ENCODE measurements at regions not wholly inside any gene's neighbourhood (a gene's known extent, or its start where the extent isn't known, plus 50 kb on each side); places are given as distances from the start of the nearest gene placed in this dataset.

- TF ChIP-seq, protein P1, sequence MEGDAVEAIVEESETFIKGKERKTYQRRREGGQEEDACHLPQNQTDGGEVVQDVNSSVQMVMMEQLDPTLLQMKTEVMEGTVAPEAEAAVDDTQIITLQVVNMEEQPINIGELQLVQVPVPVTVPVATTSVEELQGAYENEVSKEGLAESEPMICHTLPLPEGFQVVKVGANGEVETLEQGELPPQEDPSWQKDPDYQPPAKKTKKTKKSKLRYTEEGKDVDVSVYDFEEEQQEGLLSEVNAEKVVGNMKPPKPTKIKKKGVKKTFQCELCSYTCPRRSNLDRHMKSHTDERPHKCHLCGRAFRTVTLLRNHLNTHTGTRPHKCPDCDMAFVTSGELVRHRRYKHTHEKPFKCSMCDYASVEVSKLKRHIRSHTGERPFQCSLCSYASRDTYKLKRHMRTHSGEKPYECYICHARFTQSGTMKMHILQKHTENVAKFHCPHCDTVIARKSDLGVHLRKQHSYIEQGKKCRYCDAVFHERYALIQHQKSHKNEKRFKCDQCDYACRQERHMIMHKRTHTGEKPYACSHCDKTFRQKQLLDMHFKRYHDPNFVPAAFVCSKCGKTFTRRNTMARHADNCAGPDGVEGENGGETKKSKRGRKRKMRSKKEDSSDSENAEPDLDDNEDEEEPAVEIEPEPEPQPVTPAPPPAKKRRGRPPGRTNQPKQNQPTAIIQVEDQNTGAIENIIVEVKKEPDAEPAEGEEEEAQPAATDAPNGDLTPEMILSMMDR (IDR thresholded peaks at IDR 0.05; ENCODE audit: insufficient read depth, low read length, poor library complexity, severe bottlenecking) = no peak
- no peaks in the 10 kb centered on the region for H3K36me3 ChIP-seq (ENCODE audit: control insufficient read depth, insufficient read depth, low read length)
- no peaks in the 10 kb centered on the region for H3K27me3 ChIP-seq (replicated peaks; ENCODE audit: control insufficient read depth, insufficient read depth, low read length)
- DNase-seq (ENCODE audit: extremely low read depth, insufficient read length) = no peak
- no peak overlapping the region for H3K4me3 ChIP-seq (replicated peaks; ENCODE audit: low read depth, low read length)
Measured at GRCh38 chr21:20343186-20343585, 655.0 kb upstream of the NCAM2 start.

DNA sequence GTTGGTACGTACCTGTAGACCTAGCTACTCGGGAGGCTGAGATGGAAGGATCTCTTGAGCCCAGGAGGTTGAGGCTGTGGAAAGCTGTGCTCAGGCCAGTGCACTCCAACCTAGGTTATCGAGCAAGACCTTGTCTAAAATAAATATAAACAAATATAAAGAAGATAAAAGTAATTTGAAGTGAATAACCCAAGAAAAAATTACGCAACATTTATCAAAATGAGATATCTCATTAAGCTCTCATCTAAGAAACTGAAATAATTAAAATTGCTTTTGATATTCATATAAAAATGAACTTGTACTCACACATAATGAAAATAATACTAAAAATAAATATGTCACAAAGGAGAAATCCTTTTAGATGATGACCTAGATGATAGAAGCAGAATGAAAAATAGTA lies 647.1 kb upstream of the NCAM2 start:
- no peak for DNase-seq (ENCODE audit: extremely low read depth, insufficient read length)
- no peak overlapping the region for H3K4me3 ChIP-seq (replicated peaks; ENCODE audit: low read depth, low read length)
- H3K36me3 ChIP-seq (ENCODE audit: control insufficient read depth, insufficient read depth, low read length) = no peaks in the 10 kb centered on the region
- no peaks in the 10 kb centered on the region for H3K27me3 ChIP-seq (replicated peaks; ENCODE audit: control insufficient read depth, insufficient read depth, low read length)
- TF ChIP-seq, protein P1 (IDR thresholded peaks at IDR 0.05; ENCODE audit: insufficient read depth, low read length, poor library complexity, severe bottlenecking) = no peak

- TF ChIP-seq, protein P1 (IDR thresholded peaks at IDR 0.05; ENCODE audit: insufficient read depth, low read length, poor library complexity, severe bottlenecking) = no peak
- DNase-seq (ENCODE audit: extremely low read depth, insufficient read length) = no peak
- H3K36me3 ChIP-seq (ENCODE audit: control insufficient read depth, insufficient read depth, low read length) = no peaks in the 10 kb centered on the region
Measured at GRCh38 chr21:20353351-20353750, 644.9 kb upstream of the NCAM2 start.

GRCh38 chr21:20373031-20373430 lies 625.2 kb upstream of the NCAM2 start:
- no peaks in the 10 kb centered on the region for H3K36me3 ChIP-seq (ENCODE audit: control insufficient read depth, insufficient read depth, low read length)
- no peaks in the 10 kb centered on the region for H3K27me3 ChIP-seq (replicated peaks; ENCODE audit: control insufficient read depth, insufficient read depth, low read length)
- DNase-seq (ENCODE audit: extremely low read depth, insufficient read length) = no peak
- H3K4me3 ChIP-seq (replicated peaks; ENCODE audit: low read depth, low read length) = no peak overlapping the region
- TF ChIP-seq, protein P1 (IDR thresholded peaks at IDR 0.05; ENCODE audit: insufficient read depth, low read length, poor library complexity, severe bottlenecking) = no peak

More at GRCh38 chr21:20353351-20353750, 644.9 kb upstream of the NCAM2 start:
- H3K4me3 ChIP-seq (replicated peaks; ENCODE audit: low read depth, low read length) = no peak overlapping the region
- H3K27me3 ChIP-seq (replicated peaks; ENCODE audit: control insufficient read depth, insufficient read depth, low read length) = no peaks in the 10 kb centered on the region

DNA sequence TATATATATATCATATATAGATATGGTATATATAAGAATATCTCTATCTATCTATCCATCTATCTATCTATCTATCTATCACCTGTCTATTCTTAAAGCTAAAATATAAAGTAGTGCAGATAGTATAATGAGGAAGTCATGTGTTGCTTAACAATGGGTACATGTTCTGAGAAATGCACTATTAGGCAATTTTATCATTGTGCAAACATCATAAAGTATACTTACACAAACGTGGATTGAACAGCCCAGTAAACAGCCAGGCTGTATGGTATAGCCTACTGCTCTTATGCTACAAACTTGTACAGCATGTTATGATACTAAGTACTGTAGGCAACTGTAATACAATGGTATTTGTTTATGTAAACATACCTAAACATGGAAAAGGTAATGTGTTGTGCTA lies 621.0 kb upstream of the NCAM2 start:
- H3K36me3 ChIP-seq (ENCODE audit: control insufficient read depth, insufficient read depth, low read length) = no peaks in the 10 kb centered on the region
- TF ChIP-seq, protein P1 (IDR thresholded peaks at IDR 0.05; ENCODE audit: insufficient read depth, low read length, poor library complexity, severe bottlenecking) = no peak
- no peaks in the 10 kb centered on the region for H3K27me3 ChIP-seq (replicated peaks; ENCODE audit: control insufficient read depth, insufficient read depth, low read length)
- H3K4me3 ChIP-seq (replicated peaks; ENCODE audit: low read depth, low read length) = no peak overlapping the region
- no peak for DNase-seq (ENCODE audit: extremely low read depth, insufficient read length)

DNA sequence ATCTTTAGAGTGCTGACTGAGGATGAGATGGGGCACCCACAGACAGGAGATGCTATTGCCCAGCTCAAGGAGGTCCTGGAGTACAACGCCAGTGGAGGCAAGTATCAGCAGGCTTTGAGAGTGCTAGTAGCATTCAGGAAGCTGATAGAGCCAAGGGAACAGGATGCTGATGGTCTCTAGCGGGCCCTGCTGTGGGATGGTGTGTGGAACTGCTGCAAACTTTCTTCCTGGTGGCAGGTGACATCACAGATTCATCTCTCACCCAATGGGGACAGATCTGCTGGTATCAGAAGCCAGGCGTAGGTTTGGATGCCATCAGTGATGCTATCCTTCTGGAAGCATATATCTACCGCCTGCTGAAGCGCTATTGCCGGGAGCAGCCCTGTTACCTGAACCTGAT lies 609.8 kb upstream of the NCAM2 start:
- Histone ChIP-seq H3K27me3 (replicated peaks; ENCODE audit: control insufficient read depth, insufficient read depth, low read length) (no peaks in the 10 kb centered on the region), H3K36me3 (ENCODE audit: control insufficient read depth, insufficient read depth, low read length) (no peaks in the 10 kb centered on the region), H3K4me3 (replicated peaks; ENCODE audit: low read depth, low read length) (no peak overlapping the region)
- DNase-seq (ENCODE audit: extremely low read depth, insufficient read length) = no peak
- TF ChIP-seq, protein P1 (IDR thresholded peaks at IDR 0.05; ENCODE audit: insufficient read depth, low read length, poor library complexity, severe bottlenecking) = no peak

Measured in GM06990 (cell line).